ENCODE measurements at regions not wholly inside any gene's neighbourhood (a gene's known extent, or its start where the extent isn't known, plus 50 kb on each side); places are given as distances from the start of the nearest gene placed in this dataset.
A peak's percentile ranks its signal among the peaks of the same experiment; 100 is the strongest.

- no peak for DNase-seq
These were observed 50.5 kb upstream of the ZNF438 start for GRCh38 chr10:31081937-31082840.

GRCh38 chr10:31083765-31084184 is 52.1 kb upstream of the ZNF438 start:
- DNase-seq: peak; percentile 48

GRCh38 chr10:31087011-31087410 is 55.3 kb upstream of the ZNF438 start:
- DNase-seq: no peak

- DNase-seq: no peak
These were observed 56.2 kb upstream of the ZNF438 start for GRCh38 chr10:31087851-31088250.

GRCh38 chr10:31090894-31091607 is 59.4 kb upstream of the ZNF438 start:
- DNase-seq: no peak

- no peak for DNase-seq
These were observed 64.3 kb upstream of the ZNF438 start for GRCh38 chr10:31095677-31096560.

GRCh38 chr10:31098046-31098445 is 66.4 kb upstream of the ZNF438 start:
- no peak for DNase-seq

- DNase-seq: no peak
These were observed 67.4 kb upstream of the ZNF438 start for GRCh38 chr10:31099094-31099493.

GRCh38 chr10:31099664-31100063 is 68.0 kb upstream of the ZNF438 start:
- DNase-seq: no peak

GRCh38 chr10:31100115-31100601 is 68.5 kb upstream of the ZNF438 start:
- DNase-seq: no peak

GRCh38 chr10:31100662-31101061 is 69.0 kb upstream of the ZNF438 start:
- DNase-seq: no peak

- peak; percentile 55 for DNase-seq
These were observed 69.5 kb upstream of the ZNF438 start for GRCh38 chr10:31101123-31101522.

GRCh38 chr10:31102421-31102820 is 70.8 kb upstream of the ZNF438 start:
- DNase-seq: no peak

- no peak for DNase-seq
These were observed 71.4 kb upstream of the ZNF438 start for GRCh38 chr10:31103112-31103511.

- DNase-seq: no peak
These were observed 81.3 kb upstream of the ZNF438 start for GRCh38 chr10:31112961-31113360.

- no peak for DNase-seq
These were observed 84.6 kb upstream of the ZNF438 start for GRCh38 chr10:31116226-31116625.

GRCh38 chr10:31118556-31118955 is 86.9 kb upstream of the ZNF438 start:
- no peak for DNase-seq

GRCh38 chr10:31120392-31120791 is 88.7 kb upstream of the ZNF438 start:
- DNase-seq: no peak

GRCh38 chr10:31120961-31121685 is 89.5 kb upstream of the ZNF438 start:
- no peak for DNase-seq

- DNase-seq: no peak
These were observed 90.3 kb upstream of the ZNF438 start for GRCh38 chr10:31121757-31122577.

GRCh38 chr10:31123946-31124345 is 92.3 kb upstream of the ZNF438 start:
- DNase-seq: no peak
